Mesendoderm (in vitro differentiated cells): ENCODE measurements at regions not wholly inside any gene's neighbourhood (a gene's known extent, or its start where the extent isn't known, plus 50 kb on each side); places are given as distances from the start of the nearest gene placed in this dataset.

Experiments used
- DNase-seq: peaks from one replicate; pipeline ENCODE4 v3.0.0; 2013
- H2AK5ac ChIP-seq: 2 replicates; pipeline ENCODE4 v1.6.1; 2013; ENCODE audit warnings: low read length, inconsistent platforms
- H2BK120ac ChIP-seq: 2 replicates; pipeline ENCODE4 v1.6.1; 2013; ENCODE audit warnings: low read depth, mild to moderate bottlenecking, low read length, moderate library complexity, mixed read lengths
- H2BK15ac ChIP-seq: replicated peaks from 2 replicates; pipeline ENCODE4 v1.6.1; 2013; ENCODE audit warnings: low read depth, mild to moderate bottlenecking, moderate library complexity
- H2BK5ac ChIP-seq: 2 replicates; pipeline ENCODE4 v1.6.1; 2013; ENCODE audit warnings: low read length, inconsistent platforms
- H3K18ac ChIP-seq: 2 replicates; pipeline ENCODE4 v1.6.1; 2013; ENCODE audit warnings: mild to moderate bottlenecking, low read length, mixed read lengths
- H3K23ac ChIP-seq: one replicate; pipeline ENCODE4 v1.6.1; 2013; ENCODE audit warnings: low read length
- H3K27ac ChIP-seq: 2 replicates; pipeline ENCODE4 v1.5.1; 2013; ENCODE audit warnings: low read depth, mild to moderate bottlenecking, inconsistent platforms, low read length, moderate library complexity
- H3K27me3 ChIP-seq: 2 replicates; pipeline ENCODE4 v1.6.1; 2013; ENCODE audit warnings: low read length, control low read depth, mild to moderate bottlenecking, inconsistent platforms; ENCODE audit not compliant: insufficient read depth, poor library complexity
- H3K36me3 ChIP-seq: 2 replicates; pipeline ENCODE4 v1.6.1; 2013; ENCODE audit warnings: low read length, inconsistent platforms; ENCODE audit not compliant: control insufficient read depth, insufficient read depth
- H3K4ac ChIP-seq: one replicate; pipeline ENCODE4 v1.6.1; 2013; ENCODE audit warnings: low read depth, mild to moderate bottlenecking, low read length, moderate library complexity
- H3K4me1 ChIP-seq: 2 replicates; pipeline ENCODE4 v1.6.1; 2013; ENCODE audit warnings: low read depth, low read length, inconsistent platforms; ENCODE audit not compliant: control insufficient read depth
- H3K4me2 ChIP-seq: 2 replicates; pipeline ENCODE4 v1.6.1; 2013; ENCODE audit warnings: low read length
- H3K4me3 ChIP-seq: 2 replicates; pipeline ENCODE4 v1.5.1; 2013; ENCODE audit warnings: mild to moderate bottlenecking, low read length
- H3K56ac ChIP-seq: one replicate; pipeline ENCODE4 v1.6.1; 2013; ENCODE audit warnings: low read length
- H3K79me1 ChIP-seq: 2 replicates; pipeline ENCODE4 v1.6.1; 2013; ENCODE audit warnings: low read length, inconsistent platforms
- H3K79me2 ChIP-seq: 2 replicates; pipeline ENCODE4 v1.6.1; 2013; ENCODE audit warnings: mild to moderate bottlenecking, low read length; ENCODE audit not compliant: control insufficient read depth, insufficient read depth
- H3K9ac ChIP-seq: 2 replicates; pipeline ENCODE4 v1.6.1; 2013; ENCODE audit warnings: low read length, inconsistent platforms
- H4K5ac ChIP-seq: one replicate; pipeline ENCODE4 v1.6.1; 2013; ENCODE audit warnings: low read length
- H4K8ac ChIP-seq: one replicate; pipeline ENCODE4 v1.6.1; 2013; ENCODE audit warnings: low read depth, mild to moderate bottlenecking, control low read depth, low read length, moderate library complexity
- WGBS: extraction: QIAGEN DNeasy Blood & Tissue Kit; methylation state at CpG from one replicate; pipeline ENCODE4 v1.1.7; 2013; ENCODE audit warnings: low lambda C conversion rate, missing lambda C conversion rate; ENCODE audit not compliant: insufficient coverage; ENCODE audit errors: extremely low coverage; 5-methylcytosine and 5-hydroxymethylcytosine counted together

DNA sequence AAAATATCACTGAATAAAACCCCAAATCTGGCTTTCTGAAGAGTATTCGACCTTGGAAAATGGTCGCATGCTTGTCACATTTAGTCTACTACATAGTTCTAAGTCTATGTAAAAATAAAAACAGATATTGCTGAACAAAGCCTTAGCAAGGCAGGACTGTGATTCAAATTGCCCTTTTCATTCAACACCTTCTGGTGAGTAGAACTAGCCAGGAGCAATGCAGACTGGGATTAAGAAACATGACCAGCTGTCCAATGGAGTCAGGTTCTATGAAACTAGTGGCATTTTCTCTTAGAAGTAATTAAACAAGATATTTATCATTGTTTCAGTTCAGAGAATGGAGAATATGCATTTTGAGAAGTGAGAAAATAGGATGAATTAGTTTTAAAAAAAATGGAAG is 1260.5 kb upstream of the ACVR2A start:
- Histone ChIP-seq H2BK15ac (peak overlapping the region; percentile 45), H3K4ac (no peak overlapping the region), H4K5ac (no peak overlapping the region), H2BK120ac (no peak overlapping the region), H3K9ac (no peak overlapping the region), H2AK5ac (no peak overlapping the region), H3K18ac (no peak overlapping the region), H3K27ac (no peak overlapping the region), H3K56ac (no peak overlapping the region), H3K79me2 (no peaks in the 10 kb centered on the region), H3K36me3 (no peaks in the 10 kb centered on the region), H3K4me3 (no peak overlapping the region), H3K27me3 (no peaks in the 10 kb centered on the region), H3K23ac (no peak overlapping the region), H3K4me1 (no peaks in the 10 kb centered on the region), H4K8ac (no peak overlapping the region), H2BK5ac (no peak overlapping the region), H3K79me1 (no peaks in the 10 kb centered on the region), H3K4me2 (no peak overlapping the region)
- DNase-seq, result no peak
- no CpG with 5 or more reads among the region's 2 CpGs for WGBS

DNA sequence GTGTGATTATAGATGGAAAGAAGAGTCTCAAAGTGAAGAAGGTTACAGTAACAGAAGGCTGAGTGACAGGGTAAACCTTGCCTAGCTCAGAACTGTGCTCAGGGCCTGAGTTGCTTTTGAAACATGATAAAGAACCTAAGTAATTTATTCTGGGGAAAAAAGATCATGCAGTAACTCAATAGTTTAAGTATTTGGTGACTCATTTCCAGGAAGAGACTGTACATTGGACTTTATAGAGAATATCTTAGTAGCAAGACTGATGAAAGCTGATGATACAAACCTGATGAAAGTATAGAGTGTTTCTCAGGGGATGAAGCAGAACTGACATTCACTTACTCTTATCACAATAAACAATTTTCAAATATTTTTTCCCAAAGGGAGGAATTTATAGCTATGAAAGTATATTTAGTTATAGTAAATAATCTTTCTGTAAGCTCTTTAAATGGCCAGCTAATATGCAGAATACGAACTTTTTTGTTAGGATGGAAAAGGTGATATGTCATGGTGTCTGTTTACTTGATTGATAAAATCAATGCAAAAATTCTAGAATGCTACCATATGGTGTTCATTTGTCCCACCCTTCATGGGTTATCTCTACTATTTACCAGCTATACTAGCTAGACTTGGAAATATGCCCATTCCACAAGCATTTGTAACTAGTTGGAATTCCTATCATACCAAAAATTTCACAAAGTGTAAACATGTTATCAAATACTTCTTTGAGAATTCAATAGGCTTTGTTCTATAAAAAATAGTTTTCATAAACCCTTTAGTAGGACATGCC is 1265.5 kb upstream of the ACVR2A start:
- H3K4me1 ChIP-seq, result no peaks in the 10 kb centered on the region
- H3K4ac ChIP-seq, result no peak overlapping the region
- no peaks in the 10 kb centered on the region for H3K79me2 ChIP-seq
- H4K5ac ChIP-seq, result no peak overlapping the region
- H3K56ac ChIP-seq, result no peak overlapping the region
- H4K8ac ChIP-seq, result no peak overlapping the region
- H3K18ac ChIP-seq, result no peak overlapping the region
- H3K9ac ChIP-seq, result no peak overlapping the region
- DNase-seq, result peak; percentile 68
- H2BK15ac ChIP-seq, result no peak overlapping the region
- WGBS, result no CpG with 5 or more reads among the region's 1 CpG
- H2BK5ac ChIP-seq, result peak overlapping the region; percentile 3
- H3K4me3 ChIP-seq, result no peak overlapping the region
- H2AK5ac ChIP-seq, result no peak overlapping the region
- H3K23ac ChIP-seq, result no peak overlapping the region
- H2BK120ac ChIP-seq, result no peak overlapping the region
- no peaks in the 10 kb centered on the region for H3K79me1 ChIP-seq
- no peaks in the 10 kb centered on the region for H3K27me3 ChIP-seq
- no peak overlapping the region for H3K27ac ChIP-seq
- H3K36me3 ChIP-seq, result no peaks in the 10 kb centered on the region
- no peak overlapping the region for H3K4me2 ChIP-seq

DNA sequence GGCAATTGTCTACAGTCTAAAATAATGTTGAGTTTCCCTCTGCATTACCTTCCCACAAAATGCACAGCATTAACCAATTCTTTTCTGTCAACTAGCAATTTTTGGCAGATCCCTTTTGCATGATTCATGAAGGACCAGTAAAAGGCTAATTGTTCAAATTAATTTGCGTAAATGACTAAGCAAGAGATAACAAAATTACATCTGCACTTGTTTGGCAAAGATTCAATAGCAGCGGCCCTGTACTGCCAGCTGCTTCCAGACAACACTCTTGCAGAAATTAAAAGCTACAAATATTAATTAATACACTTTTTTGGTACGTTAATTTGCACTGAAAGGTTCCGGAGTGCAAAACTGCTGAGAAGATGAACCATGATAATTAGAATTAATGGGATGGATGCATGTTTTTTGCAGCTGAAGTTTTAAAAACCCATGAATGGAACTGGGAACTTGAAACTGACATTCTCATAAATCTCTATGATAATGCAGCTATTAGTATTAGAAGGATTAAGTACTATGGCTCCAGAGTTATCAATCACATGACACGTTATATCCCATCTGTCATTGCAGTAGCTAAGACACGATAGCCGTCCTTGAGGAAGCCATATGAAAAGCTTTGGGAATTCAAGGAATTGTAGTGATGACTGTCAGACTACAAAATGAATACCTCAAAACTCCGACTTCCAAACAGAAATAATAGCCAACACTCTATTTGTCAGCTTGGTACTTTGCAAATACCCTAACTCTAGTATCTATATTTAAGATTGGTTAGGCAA is 1268.3 kb upstream of the ACVR2A start:
- Histone ChIP-seq H3K79me1 (no peaks in the 10 kb centered on the region), H3K4ac (no peak overlapping the region), H3K4me2 (no peak overlapping the region), H3K4me3 (no peak overlapping the region), H3K23ac (no peak overlapping the region), H2BK5ac (no peak overlapping the region), H3K27me3 (no peaks in the 10 kb centered on the region), H3K27ac (no peak overlapping the region), H3K56ac (no peak overlapping the region), H3K18ac (no peak overlapping the region), H4K8ac (no peak overlapping the region), H3K4me1 (no peaks in the 10 kb centered on the region), H2BK15ac (peak overlapping the region; percentile 57), H4K5ac (no peak overlapping the region), H3K9ac (no peak overlapping the region), H2BK120ac (no peak overlapping the region), H3K79me2 (no peaks in the 10 kb centered on the region), H3K36me3 (no peaks in the 10 kb centered on the region), H2AK5ac (no peak overlapping the region)
- no peak for DNase-seq
- WGBS, result no CpG with 5 or more reads among the region's 8 CpGs

DNA sequence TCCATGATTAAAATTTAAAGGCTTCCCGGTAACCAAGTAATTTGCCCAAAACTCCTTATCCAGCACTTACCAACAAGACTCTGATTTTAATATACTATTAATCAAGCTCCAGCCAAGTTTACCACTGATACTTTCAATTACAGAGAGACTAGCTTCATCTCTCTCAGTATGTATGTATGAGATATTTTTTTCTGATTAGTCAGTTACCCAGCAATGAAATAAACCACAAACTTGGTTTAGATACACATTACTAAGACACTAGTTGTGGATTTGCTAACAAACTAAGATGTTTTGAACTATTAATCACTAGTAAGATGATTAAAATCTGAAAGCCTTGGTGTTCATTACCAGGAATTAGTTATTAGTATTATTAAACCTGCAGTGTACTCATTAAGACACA is 1272.2 kb upstream of the ACVR2A start:
- Histone ChIP-seq H4K5ac (no peak overlapping the region), H3K18ac (peak overlapping the region; percentile 39), H3K4me2 (no peak overlapping the region), H2AK5ac (no peak overlapping the region), H2BK15ac (no peak overlapping the region), H2BK120ac (no peak overlapping the region), H2BK5ac (no peak overlapping the region), H3K27ac (no peak overlapping the region), H3K9ac (no peak overlapping the region), H3K27me3 (no peaks in the 10 kb centered on the region), H3K56ac (no peak overlapping the region), H4K8ac (no peak overlapping the region), H3K23ac (no peak overlapping the region), H3K4ac (no peak overlapping the region), H3K4me3 (no peak overlapping the region), H3K4me1 (no peaks in the 10 kb centered on the region), H3K79me2 (no peaks in the 10 kb centered on the region), H3K36me3 (no peaks in the 10 kb centered on the region), H3K79me1 (no peaks in the 10 kb centered on the region)
- no CpG with 5 or more reads among the region's 1 CpG for WGBS
- DNase-seq, result no peak

DNA sequence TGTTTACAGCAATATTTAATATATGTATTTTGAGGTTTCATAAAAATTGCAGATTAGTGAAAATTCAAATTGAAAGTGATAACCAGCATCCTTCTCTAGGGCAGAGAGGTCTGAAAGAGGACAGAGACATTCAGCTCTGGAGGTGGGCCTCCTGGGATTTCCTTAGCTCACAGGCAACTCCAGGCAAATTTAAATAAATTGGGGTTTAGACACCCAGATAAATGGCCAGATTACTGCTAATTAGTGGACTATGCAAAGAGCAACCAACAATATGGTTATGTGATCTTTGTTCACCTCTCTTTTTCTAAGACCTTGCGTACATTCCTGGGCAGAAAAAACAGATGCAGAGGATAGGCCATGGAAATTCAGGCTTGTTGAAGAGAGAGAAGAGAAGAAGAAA is 1282.8 kb upstream of the ACVR2A start:
- no CpG with 5 or more reads among the region's 1 CpG for WGBS
- Histone ChIP-seq H3K27me3 (no peaks in the 10 kb centered on the region), H3K79me1 (no peaks in the 10 kb centered on the region), H3K9ac (no peak overlapping the region), H3K4ac (no peak overlapping the region), H4K8ac (no peak overlapping the region), H3K4me3 (no peak overlapping the region), H4K5ac (no peak overlapping the region), H3K18ac (no peak overlapping the region), H2BK15ac (no peak overlapping the region), H3K79me2 (no peaks in the 10 kb centered on the region), H2BK5ac (no peak overlapping the region), H3K23ac (no peak overlapping the region), H3K27ac (no peak overlapping the region), H3K4me1 (no peaks in the 10 kb centered on the region), H3K4me2 (no peak overlapping the region), H3K56ac (no peak overlapping the region), H2BK120ac (no peak overlapping the region), H3K36me3 (no peaks in the 10 kb centered on the region), H2AK5ac (no peak overlapping the region)
- DNase-seq, result no peak
